Trophoblast cell (in vitro differentiated cells and primary cell): ENCODE measurements at regions not wholly inside any gene's neighbourhood (a gene's known extent, or its start where the extent isn't known, plus 50 kb on each side); places are given as distances from the start of the nearest gene placed in this dataset.
A peak's percentile ranks its signal among the peaks of the same experiment; 100 is the strongest.
"Not testable (repeated sequence)": the region's sequence is repeated elsewhere in the genome, so short reads cannot be mapped to it uniquely, and the experiment has no call there.

Experiments used
- DNase-seq, 2 donors: peaks; one replicate each; pipeline ENCODE4 v3.0.0-alpha.2; 2016
- H2AFZ ChIP-seq: 2 replicates; pipeline ENCODE4 v1.6.1; 2013; ENCODE audit warnings: low read length, moderate library complexity, mild to moderate bottlenecking; ENCODE audit not compliant: insufficient read depth, poor library complexity
- H2AK5ac ChIP-seq: 2 replicates; pipeline ENCODE4 v1.6.1; 2013; ENCODE audit warnings: mild to moderate bottlenecking, low read length
- H2BK120ac ChIP-seq: 2 replicates; pipeline ENCODE4 v1.6.1; 2013; ENCODE audit warnings: low read length, mild to moderate bottlenecking, moderate library complexity; ENCODE audit not compliant: insufficient read depth, poor library complexity
- H2BK12ac ChIP-seq: 2 replicates; pipeline ENCODE4 v1.6.1; 2013; ENCODE audit warnings: mild to moderate bottlenecking, low read length, moderate library complexity
- H2BK5ac ChIP-seq: 2 replicates; pipeline ENCODE4 v1.6.1; 2013; ENCODE audit warnings: low read length, low read depth, moderate library complexity, mild to moderate bottlenecking; ENCODE audit not compliant: poor library complexity
- H3K14ac ChIP-seq: 2 replicates; pipeline ENCODE4 v1.6.1; 2013; ENCODE audit warnings: mild to moderate bottlenecking, low read length
- H3K18ac ChIP-seq: 2 replicates; pipeline ENCODE4 v1.6.1; 2013; ENCODE audit warnings: mild to moderate bottlenecking, low read length
- H3K23ac ChIP-seq: 2 replicates; pipeline ENCODE4 v1.6.1; 2013; ENCODE audit warnings: low read length
- H3K27ac ChIP-seq: 2 replicates; pipeline ENCODE4 v1.5.1; 2013; ENCODE audit warnings: low read depth, mild to moderate bottlenecking, inconsistent platforms, low read length, moderate library complexity
- H3K27me3 ChIP-seq: 2 replicates; pipeline ENCODE4 v1.6.1; 2013; ENCODE audit warnings: inconsistent platforms, mild to moderate bottlenecking, low read length, moderate library complexity; ENCODE audit not compliant: insufficient read depth
- H3K36me3 ChIP-seq, 2 experiments: 1 replicate in 1 of 2; 2 replicates in 1 of 2; pipeline ENCODE4 v1.6.1; 2013; ENCODE audit warnings: low read length in 2 of 2, mild to moderate bottlenecking in 2 of 2, moderate library complexity in 1 of 2; ENCODE audit not compliant: insufficient read depth in 2 of 2, control insufficient read depth in 1 of 2
- H3K4ac ChIP-seq: 2 replicates; pipeline ENCODE4 v1.6.1; 2013; ENCODE audit warnings: low read depth, mild to moderate bottlenecking, low read length, moderate library complexity
- H3K4me1 ChIP-seq, 2 experiments: 1 replicate in 1 of 2; 2 replicates in 1 of 2; pipeline ENCODE4 v1.6.1; 2013; ENCODE audit warnings: low read length in 2 of 2, mild to moderate bottlenecking in 2 of 2, moderate library complexity in 1 of 2; ENCODE audit not compliant: insufficient read depth in 2 of 2, control insufficient read depth in 1 of 2
- H3K4me2 ChIP-seq: 2 replicates; pipeline ENCODE4 v1.6.1; 2013; ENCODE audit warnings: inconsistent platforms, mild to moderate bottlenecking, low read length, moderate library complexity
- H3K4me3 ChIP-seq: 2 replicates; pipeline ENCODE4 v1.5.1; 2013; ENCODE audit warnings: mild to moderate bottlenecking, low read depth, low read length, inconsistent platforms
- H3K79me1 ChIP-seq: one replicate; pipeline ENCODE4 v1.6.1; 2013; ENCODE audit warnings: low read length
- H3K79me2 ChIP-seq: 2 replicates; pipeline ENCODE4 v1.6.1; 2013; ENCODE audit warnings: low read length, mild to moderate bottlenecking; ENCODE audit not compliant: control insufficient read depth, insufficient read depth, poor library complexity
- H3K9ac ChIP-seq: 2 replicates; pipeline ENCODE4 v1.6.1; 2013; ENCODE audit warnings: mild to moderate bottlenecking, low read length
- H3K9me3 ChIP-seq: 2 replicates; pipeline ENCODE4 v1.6.1; 2013; ENCODE audit warnings: low read depth, mild to moderate bottlenecking, control low read depth, inconsistent platforms, low read length; ENCODE audit not compliant: insufficient read depth
- H4K12ac ChIP-seq: 2 replicates; pipeline ENCODE4 v1.6.1; 2013; ENCODE audit warnings: low read depth, mild to moderate bottlenecking, low read length, moderate library complexity
- H4K8ac ChIP-seq: 2 replicates; pipeline ENCODE4 v1.6.1; 2013; ENCODE audit warnings: low read depth, mild to moderate bottlenecking, low read length, moderate library complexity
- H4K91ac ChIP-seq: one replicate; pipeline ENCODE4 v1.6.1; 2013; ENCODE audit warnings: low read depth, mild to moderate bottlenecking, low read length, moderate library complexity
- WGBS: extraction: QIAGEN DNeasy Blood & Tissue Kit; methylation state at CpG from one replicate; pipeline ENCODE4 v1.1.7; 2013; ENCODE audit warnings: missing lambda C conversion rate; ENCODE audit not compliant: insufficient read length, insufficient coverage; ENCODE audit errors: extremely low coverage; 5-methylcytosine and 5-hydroxymethylcytosine counted together

- Histone ChIP-seq H3K4me2 (peak overlapping the region; percentile 47), H3K27ac (peak overlapping the region; percentile 74)
- not testable (repeated sequence) for H2AFZ ChIP-seq, H3K79me2 ChIP-seq, H3K27me3 ChIP-seq, H2BK120ac ChIP-seq, H3K4me3 ChIP-seq, H3K79me1 ChIP-seq, H4K12ac ChIP-seq, H2AK5ac ChIP-seq, H3K36me3 ChIP-seq, H3K14ac ChIP-seq, H3K9ac ChIP-seq, H4K91ac ChIP-seq, H3K4ac ChIP-seq, H4K8ac ChIP-seq, H3K9me3 ChIP-seq, H2BK12ac ChIP-seq, H3K4me1 ChIP-seq, H3K23ac ChIP-seq, H3K18ac ChIP-seq, H2BK5ac ChIP-seq
- peak; percentile 73 to 79 for DNase-seq
- no CpG with 5 or more reads among the region's 1 CpG for WGBS
Measured at GRCh38 chr1:148424143-148425003, 58.7 kb downstream of the PPIAL4G start.

- H3K36me3 ChIP-seq, H3K27ac ChIP-seq, H2AK5ac ChIP-seq, H3K9ac ChIP-seq, H3K79me2 ChIP-seq, H3K27me3 ChIP-seq, H2BK5ac ChIP-seq, H3K4me3 ChIP-seq, DNase-seq, H3K14ac ChIP-seq, H3K4me1 ChIP-seq, H3K9me3 ChIP-seq, H4K12ac ChIP-seq, H2BK120ac ChIP-seq, H4K91ac ChIP-seq, H2BK12ac ChIP-seq, H3K4me2 ChIP-seq, H3K79me1 ChIP-seq, H4K8ac ChIP-seq, H3K18ac ChIP-seq, H3K23ac ChIP-seq, H2AFZ ChIP-seq, H3K4ac ChIP-seq: not testable (repeated sequence)
- WGBS, result no CpG with 5 or more reads among the region's 4 CpGs
Measured at GRCh38 chr1:148422921-148423320, 60.2 kb downstream of the PPIAL4G start.

GRCh38 chr1:148417241-148417640 is 65.9 kb downstream of the PPIAL4G start:
- H3K4ac ChIP-seq, H3K14ac ChIP-seq, H4K8ac ChIP-seq, H3K27ac ChIP-seq, H3K18ac ChIP-seq, H2AFZ ChIP-seq, H3K9me3 ChIP-seq, H3K4me1 ChIP-seq, H4K91ac ChIP-seq, H3K23ac ChIP-seq, H4K12ac ChIP-seq, H2AK5ac ChIP-seq, H3K27me3 ChIP-seq, H3K4me3 ChIP-seq, H3K4me2 ChIP-seq, H2BK12ac ChIP-seq, H2BK120ac ChIP-seq, H3K79me1 ChIP-seq, H3K9ac ChIP-seq, H3K36me3 ChIP-seq, H3K79me2 ChIP-seq, H2BK5ac ChIP-seq: not testable (repeated sequence)
- WGBS, result no CpG with 5 or more reads among the region's 3 CpGs
- DNase-seq, result peak; percentile 24 to 70

DNA sequence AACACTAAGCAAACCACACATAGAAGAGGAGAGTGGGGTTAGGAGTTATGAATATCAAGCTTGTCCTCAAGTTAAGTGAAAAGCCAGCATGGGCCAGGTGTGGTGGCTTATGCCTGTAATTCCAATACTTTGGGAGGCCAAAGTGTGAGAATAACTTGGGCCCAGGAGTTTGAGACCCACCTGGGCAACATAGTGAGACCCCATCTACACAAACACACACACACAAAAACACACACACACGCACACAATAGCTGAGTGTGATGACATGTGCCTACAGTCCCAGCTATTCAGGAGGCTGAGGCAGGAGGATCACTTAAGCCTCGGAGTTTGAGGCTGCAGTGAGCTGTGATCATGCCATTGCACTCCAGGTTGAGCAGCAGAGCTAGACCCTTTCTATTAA is 69.7 kb downstream of the PPIAL4G start:
- H3K27ac ChIP-seq, H2AK5ac ChIP-seq, H4K91ac ChIP-seq, H3K9ac ChIP-seq, H3K27me3 ChIP-seq, H3K79me2 ChIP-seq, H2AFZ ChIP-seq, H3K4ac ChIP-seq, H3K9me3 ChIP-seq, H3K79me1 ChIP-seq, H2BK12ac ChIP-seq, H4K8ac ChIP-seq, H3K4me1 ChIP-seq, H2BK5ac ChIP-seq, H4K12ac ChIP-seq, H3K4me2 ChIP-seq, H3K14ac ChIP-seq, H3K18ac ChIP-seq, H2BK120ac ChIP-seq, H3K4me3 ChIP-seq, DNase-seq, H3K36me3 ChIP-seq, H3K23ac ChIP-seq: not testable (repeated sequence)
- no CpG with 5 or more reads among the region's 2 CpGs for WGBS
